Panc1 (cell line): ENCODE measurements at regions not wholly inside any gene's neighbourhood (a gene's known extent, or its start where the extent isn't known, plus 50 kb on each side); places are given as distances from the start of the nearest gene placed in this dataset.

Experiments
- ATAC-seq: fragments of 200-7000 bp; cut with Tn5 transposase; 2 replicates; pipeline ENCODE4 v1.9.1; 2020; ENCODE audit warnings: mild to moderate bottlenecking, moderate library complexity
- BruUV-seq: library from RNA; stranded (reverse); fragments of 400-500 nt; replicated peaks from 2 replicates; lab custom pipeline; 2021; lab: Mats Ljungman, UMichigan
- CTCF ChIA-PET: fragments of 300-600 bp; sonication (Branson Sonifier 250); formaldehyde crosslinking; loops from one replicate; lab custom pipeline; 2022; ENCODE audit warnings: antibody characterized with exemption; lab: Charles Lee
- POLR2A ChIA-PET: fragments of 300-600 bp; sonication (Branson Sonifier 250); formaldehyde crosslinking; loops from one replicate; lab custom pipeline; 2022; ENCODE audit warnings: antibody characterized with exemption; lab: Charles Lee
- DNase-seq: peaks from one replicate; pipeline ENCODE4 v3.0.0-alpha.2; 2010; ENCODE audit warnings: low read depth, low spot score
- H3K27ac ChIP-seq: 2 replicates; pipeline ENCODE4 v1.5.1; 2011; ENCODE audit warnings: mild to moderate bottlenecking, low read length, inconsistent platforms
- H3K27me3 ChIP-seq: fragments of 200-500 bp; sonication (Bioruptor generic); 2 replicates; pipeline ENCODE4 v1.6.0; 2014; ENCODE audit warnings: low read length, inconsistent platforms; ENCODE audit not compliant: control insufficient read depth, insufficient read depth
- H3K36me3 ChIP-seq: fragments of 200-500 bp; sonication (Bioruptor generic); 2 replicates; pipeline ENCODE4 v1.5.1; 2014; ENCODE audit warnings: inconsistent platforms, mild to moderate bottlenecking, low read length, moderate library complexity; ENCODE audit not compliant: control insufficient read depth, insufficient read depth
- H3K4me1 ChIP-seq: 2 replicates; pipeline ENCODE4 v1.5.1; 2011; ENCODE audit warnings: inconsistent platforms, mild to moderate bottlenecking, low read length, moderate library complexity; ENCODE audit not compliant: control insufficient read depth, insufficient read depth
- H3K4me3 ChIP-seq, 2 experiments: 2 replicates each; pipeline ENCODE4 v1.5.1; 2011 to 2012; ENCODE audit warnings: low read depth in 2 of 2, low read length in 2 of 2, mild to moderate bottlenecking in 2 of 2, inconsistent platforms in 1 of 2, moderate library complexity in 1 of 2
- H3K9me3 ChIP-seq: fragments of 200-500 bp; sonication (Bioruptor generic); 2 replicates; pipeline ENCODE4 v1.5.1; 2014; ENCODE audit warnings: low read depth, mild to moderate bottlenecking, inconsistent platforms, low read length, moderate library complexity; ENCODE audit not compliant: control insufficient read depth, insufficient read depth
- CTCF ChIP-seq: fragments of 450-650 bp; IDR thresholded peaks from 2 replicates; pipeline ENCODE4 v1.5.1; 2017; ENCODE audit warnings: mild to moderate bottlenecking
- POLR2AphosphoS5 ChIP-seq: IDR thresholded peaks from 2 replicates; pipeline ENCODE4 v1.6.1; 2012; ENCODE audit warnings: mild to moderate bottlenecking, low read depth, low read length, moderate library complexity
- REST ChIP-seq, 2 experiments: IDR thresholded peaks; 2 replicates each; pipeline ENCODE4 v1.6.1; 2011 to 2012; ENCODE audit warnings: low read depth in 2 of 2, control low read depth in 1 of 2, low read length in 1 of 2, mild to moderate bottlenecking in 1 of 2, moderate library complexity in 1 of 2; ENCODE audit not compliant: insufficient read depth in 1 of 2
- SIN3A ChIP-seq: IDR thresholded peaks from 2 replicates; pipeline ENCODE4 v1.6.1; 2012; ENCODE audit warnings: low read depth, mild to moderate bottlenecking, low read length, moderate library complexity, borderline replicate concordance; ENCODE audit not compliant: insufficient read depth
- TCF7L2 ChIP-seq: IDR thresholded peaks from 2 replicates; pipeline ENCODE4 v1.6.1; 2011; ENCODE audit warnings: mild to moderate bottlenecking, low read depth, low read length, inconsistent platforms
- in situ Hi-C: cut with HindIII; loops from 2 replicates; pipeline ENCODE4 v1.10.0; 2016; ENCODE audit warnings: low sequenced_read_pairs, low pct_unique_long_range_greater_than_20kb
- intact Hi-C: fragments of 100-400 bp; cut with micrococcal nuclease; formaldehyde crosslinking; loops from one replicate; pipeline ENCODE4 v1.10.0; 2022; ENCODE audit not compliant: unreplicated experiment

- intact Hi-C loops (no loop called here), in situ Hi-C loops (no loop called here)
- Histone ChIP-seq H3K27me3 (no peaks in the 10 kb centered on the region), H3K4me1 (no peaks in the 10 kb centered on the region), H3K36me3 (no peaks in the 10 kb centered on the region), H3K9me3 (no peaks in the 10 kb centered on the region), H3K27ac (no peak overlapping the region), H3K4me3 (no peak overlapping the region)
- ChIA-PET POLR2A (no interaction called here), CTCF (no interaction called here)
- ATAC-seq = no peak
- TF ChIP-seq TCF7L2 = no peak
- TF ChIP-seq CTCF = no peak
- TF ChIP-seq POLR2AphosphoS5 = no peak
- TF ChIP-seq REST (IDR thresholded peaks at IDR 0.05; ENCODE audit: insufficient read depth in 1 of 2, low read depth in 2 of 2, low read length in 1 of 2) = no peak
- no TSS peak for BruUV-seq
- DNase-seq = no peak
Measured at GRCh38 chr16:86723689-86724088, 145.3 kb downstream of the FOXL1 start.

- in situ Hi-C loops = no loop called here
- no peaks in the 10 kb centered on the region for H3K36me3 ChIP-seq
- H3K4me1 ChIP-seq = no peaks in the 10 kb centered on the region
- DNase-seq = no peak
- ATAC-seq = no peak
- no peaks in the 10 kb centered on the region for H3K9me3 ChIP-seq
- TF ChIP-seq POLR2AphosphoS5 (no peak), TCF7L2 (no peak), REST (IDR thresholded peaks at IDR 0.05; ENCODE audit: insufficient read depth in 1 of 2, low read depth in 2 of 2, low read length in 1 of 2) (no peak), SIN3A (no peak), CTCF (no peak)
- POLR2A ChIA-PET = no interaction called here
- H3K27ac ChIP-seq = no peak overlapping the region
- intact Hi-C loops = no loop called here
- CTCF ChIA-PET = no interaction called here
- no peak overlapping the region for H3K4me3 ChIP-seq
- no peaks in the 10 kb centered on the region for H3K27me3 ChIP-seq
- no TSS peak for BruUV-seq
Measured at GRCh38 chr16:86725401-86725800, 147.1 kb downstream of the FOXL1 start.
